T47D (cell line): ENCODE measurements at regions not wholly inside any gene's neighbourhood (a gene's known extent, or its start where the extent isn't known, plus 50 kb on each side); places are given as distances from the start of the nearest gene placed in this dataset.

Experiments
- DNase-seq, 2 experiments: peaks; one replicate each; pipeline versions ENCODE4 v3.0.0 to v3.0.0-alpha.2; 2011 to 2012; ENCODE audit warnings: low read depth in 1 of 2, low spot score in 1 of 2
- JUND ChIP-seq: IDR thresholded peaks from 2 replicates; pipeline ENCODE4 v1.6.1; 2012; ENCODE audit warnings: low read depth
- in situ Hi-C: cut with HindIII; loops from 2 replicates; pipeline ENCODE4 v1.10.0; 2016; ENCODE audit warnings: low sequenced_read_pairs, low pct_unique_long_range_greater_than_20kb

DNA sequence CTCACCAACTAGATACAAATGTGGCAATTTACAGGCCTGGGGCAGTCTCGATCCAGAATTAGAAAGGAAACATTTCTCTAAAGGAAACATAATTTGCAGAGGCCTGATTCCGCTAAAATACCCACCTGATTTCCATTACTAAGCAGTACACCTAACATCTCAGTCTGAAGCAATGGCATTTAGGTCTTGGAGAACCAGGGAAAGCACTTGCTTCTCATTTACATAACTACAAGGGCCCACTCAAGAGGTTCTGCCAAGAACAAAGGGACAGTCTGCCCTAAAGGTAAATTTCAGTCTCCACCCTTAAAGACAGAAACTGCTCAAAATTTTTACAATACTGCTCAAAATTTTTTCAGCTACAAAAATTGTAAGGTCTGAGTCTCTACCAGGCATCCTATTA, 123.7 kb upstream of the GJB5 start:
- TF ChIP-seq JUND = no peak
- no peak for DNase-seq
- in situ Hi-C loops = no loop called here

DNA sequence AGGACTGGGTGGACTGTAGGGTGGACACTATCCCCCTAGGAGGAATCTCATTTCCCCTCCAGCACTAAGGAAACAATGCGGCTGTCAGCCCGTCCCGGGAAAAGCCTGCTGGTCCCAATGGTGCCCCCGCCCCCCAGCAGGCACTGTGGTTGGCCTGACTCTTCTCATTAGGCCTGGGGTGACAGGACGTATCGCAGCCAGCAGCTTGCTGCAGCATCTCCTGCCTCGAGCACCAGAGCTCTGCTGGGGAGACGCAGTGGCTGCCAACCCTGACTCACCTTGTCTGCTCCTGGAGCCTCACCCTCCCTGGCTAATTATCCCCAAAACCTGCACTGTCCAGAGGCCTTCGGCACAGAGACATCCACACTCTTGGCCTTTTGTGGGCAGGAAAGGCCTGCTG, 115.1 kb upstream of the GJB5 start:
- no peak for DNase-seq
- TF ChIP-seq JUND = no peak
- in situ Hi-C loops = no loop called here

DNA sequence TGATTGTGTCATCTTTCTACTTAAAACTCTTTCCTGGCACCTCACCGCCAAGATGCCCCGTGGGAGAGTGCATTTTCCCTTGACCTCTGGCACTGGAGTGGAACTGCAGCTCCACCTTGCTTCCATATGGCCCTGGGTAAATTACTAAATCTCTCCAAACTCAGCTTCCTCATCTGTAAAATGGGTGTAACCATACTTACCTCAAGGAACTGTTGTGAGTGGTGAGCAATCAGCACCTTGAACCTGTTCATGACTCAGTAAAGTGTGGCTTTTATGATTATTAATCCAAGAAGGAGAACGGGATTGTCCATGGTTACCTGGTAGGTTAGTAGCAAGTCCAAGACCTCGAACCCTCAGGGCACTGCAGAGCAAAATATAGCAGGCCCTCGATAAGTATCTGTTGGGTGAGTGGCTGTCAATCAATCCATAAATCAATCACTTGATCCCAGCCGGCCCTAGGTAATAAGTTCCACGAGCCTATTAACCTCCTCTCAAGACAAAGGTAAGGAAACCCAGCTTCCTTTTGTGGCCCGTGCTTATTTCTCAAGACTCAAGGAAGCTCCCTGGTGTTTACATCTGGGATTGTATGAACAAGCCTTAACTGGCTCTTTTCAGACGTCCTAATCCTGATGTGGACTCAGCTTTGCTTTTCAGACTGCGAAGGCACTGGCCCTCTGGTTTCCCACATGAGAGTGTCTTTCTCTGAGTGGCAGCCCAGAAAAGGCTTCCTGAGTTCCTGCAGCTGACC, 114.0 kb upstream of the GJB5 start:
- DNase-seq = no peak
- in situ Hi-C loops = no loop called here
- TF ChIP-seq JUND = no peak

DNA sequence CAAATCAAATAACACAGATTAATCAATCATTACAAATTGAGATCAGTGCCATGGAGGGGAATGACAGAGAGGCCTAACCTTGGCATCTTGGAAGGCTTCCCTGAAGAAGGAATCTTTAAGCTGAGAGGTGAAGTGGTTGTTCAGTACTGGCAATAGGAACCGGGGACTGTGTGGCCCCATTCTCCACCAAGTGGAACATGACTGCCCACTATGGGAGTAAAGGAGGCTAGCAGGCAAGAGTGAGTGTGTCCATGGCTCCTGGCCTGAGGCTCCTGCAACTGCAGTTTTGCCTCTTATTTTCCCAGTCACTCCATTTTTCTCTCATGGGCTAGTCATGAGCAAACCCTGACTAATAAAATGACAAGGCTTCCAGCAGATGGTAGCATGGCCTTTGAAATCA, 112.2 kb upstream of the GJB5 start:
- in situ Hi-C loops = no loop called here
- DNase-seq = no peak
- TF ChIP-seq JUND = no peak

DNA sequence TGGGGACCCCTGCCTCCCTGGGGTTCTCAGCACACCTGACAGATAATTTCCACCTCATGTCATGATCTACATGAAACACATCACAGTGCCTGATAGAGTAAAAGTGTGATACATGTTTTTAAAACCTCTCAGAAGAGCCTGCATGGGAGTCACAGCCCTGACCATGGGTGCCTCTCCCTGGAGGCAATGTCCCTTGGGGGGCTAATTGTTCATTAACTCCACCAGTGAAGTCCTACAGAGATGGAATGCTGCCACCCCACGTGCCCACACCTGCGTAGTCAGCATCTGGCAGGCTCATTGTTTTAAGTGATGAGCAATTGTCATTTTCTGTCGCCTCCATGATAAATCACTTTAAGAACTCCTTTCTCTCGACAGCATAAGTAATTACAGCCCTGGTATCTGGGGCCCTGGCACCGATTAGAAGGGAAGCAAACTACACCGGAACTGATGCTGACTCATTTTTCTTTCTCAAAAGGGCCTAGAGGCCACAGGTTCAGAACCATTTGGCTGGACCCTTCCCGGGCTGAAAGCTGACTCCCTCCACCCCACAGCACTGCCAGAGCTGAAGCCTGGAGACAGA, 109.6 kb upstream of the GJB5 start:
- in situ Hi-C loops = no loop called here
- no peak for TF ChIP-seq JUND
- DNase-seq = no peak

DNA sequence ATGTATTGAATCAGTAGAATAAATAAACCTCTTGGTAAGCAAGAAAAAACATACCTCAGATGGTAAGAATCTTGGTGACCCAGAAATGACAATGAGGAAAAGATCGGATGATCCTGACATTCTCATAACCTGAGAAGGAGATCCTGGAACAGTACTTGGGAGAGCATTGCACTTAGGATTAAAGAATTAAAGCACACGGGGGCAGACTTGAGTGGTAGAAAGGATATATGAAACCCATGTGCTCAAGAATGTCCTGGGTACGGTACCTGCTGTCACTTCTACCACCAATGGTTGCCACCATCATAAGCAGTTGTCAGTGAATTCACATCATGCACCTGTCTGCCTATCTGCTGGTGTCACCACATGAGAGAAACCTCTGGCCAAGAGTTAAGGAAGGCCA, 108.9 kb upstream of the GJB5 start:
- no peak for DNase-seq
- in situ Hi-C loops = no loop called here

DNA sequence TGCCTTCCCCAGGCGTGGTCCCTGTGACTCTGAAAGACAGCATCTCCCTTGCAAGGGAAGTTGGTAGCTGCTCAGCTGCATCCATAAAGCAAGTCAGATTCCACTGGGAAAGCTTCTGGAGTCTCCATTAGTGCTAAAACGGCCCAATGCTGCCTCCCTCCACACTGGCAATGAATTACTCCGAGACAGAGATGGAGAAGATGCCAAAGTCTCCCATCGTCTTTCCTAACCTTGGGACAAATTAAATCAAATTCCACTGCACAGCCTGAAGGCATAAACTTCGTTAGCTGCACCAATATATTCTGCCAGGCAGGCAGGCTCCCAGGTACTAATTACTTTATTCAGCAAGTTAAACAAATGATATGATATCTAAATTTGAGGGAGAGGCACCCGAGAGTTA, 106.3 kb upstream of the GJB5 start:
- no peak for DNase-seq
- in situ Hi-C loops = no loop called here
- no peak for TF ChIP-seq JUND

More for the DNA sequence above, 108.9 kb upstream of the GJB5 start:
- TF ChIP-seq JUND = no peak

DNA sequence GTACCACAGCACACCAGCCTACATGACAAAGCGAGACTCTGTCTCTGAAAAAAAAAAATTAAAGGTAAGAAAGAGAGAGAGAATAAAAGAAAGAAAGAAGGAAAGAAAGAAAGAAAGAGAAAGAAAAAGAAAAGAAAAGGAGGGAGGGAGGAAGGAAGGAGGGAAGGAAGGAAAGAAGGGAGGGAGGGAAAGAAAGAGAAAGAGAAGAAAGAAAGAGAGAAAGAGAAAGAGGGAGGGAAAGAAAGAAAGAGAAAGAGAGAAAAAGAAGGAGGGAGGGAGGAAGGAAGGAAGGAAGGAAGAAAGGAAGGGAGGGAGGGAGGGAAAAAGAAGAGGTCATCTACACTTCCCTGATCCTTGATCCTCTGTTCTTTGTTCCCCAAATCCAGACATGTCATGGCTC, 104.8 kb upstream of the GJB5 start:
- TF ChIP-seq JUND = no peak
- DNase-seq = no peak
- in situ Hi-C loops = no loop called here

DNA sequence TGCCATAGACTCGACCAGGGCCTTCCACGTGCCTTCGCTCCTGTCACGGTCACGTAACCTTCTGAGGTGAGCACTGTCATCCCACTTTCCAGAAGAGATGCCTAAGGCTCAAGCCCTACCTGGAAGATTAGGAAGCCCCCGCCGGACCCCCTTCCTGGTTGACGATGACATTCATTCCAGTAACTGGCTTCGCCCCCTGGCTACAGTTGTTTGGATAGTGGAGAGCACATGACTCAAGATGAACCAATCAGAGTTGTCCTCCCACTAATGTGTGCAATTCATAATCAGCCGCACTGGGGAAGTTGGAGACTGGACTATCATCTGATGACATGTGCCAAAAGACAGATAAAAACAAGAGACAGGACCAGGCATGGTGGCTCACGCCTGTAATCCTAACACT, 104.0 kb upstream of the GJB5 start:
- no peak for DNase-seq
- in situ Hi-C loops = no loop called here
- TF ChIP-seq JUND = no peak

DNA sequence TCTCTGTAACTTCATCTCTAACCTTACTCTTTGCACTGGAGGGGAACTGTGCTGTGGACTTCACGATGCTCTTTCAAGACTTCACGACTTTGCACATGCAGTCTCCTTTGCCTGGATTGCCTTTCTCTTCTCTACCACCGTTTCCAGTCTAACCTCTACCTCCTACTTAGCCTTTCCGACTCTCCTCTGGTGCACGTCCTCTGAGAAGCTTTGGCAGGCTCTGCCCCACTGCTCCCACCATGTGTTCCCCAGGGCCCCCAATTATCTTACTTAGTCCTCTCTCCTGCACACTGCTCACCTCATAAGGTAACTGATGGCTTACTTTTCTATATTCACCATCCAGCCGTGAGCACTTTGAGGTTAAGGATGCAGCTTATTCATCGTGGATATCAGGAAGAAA, 101.7 kb upstream of the GJB5 start:
- DNase-seq = no peak
- TF ChIP-seq JUND = no peak
- in situ Hi-C loops = no loop called here

DNA sequence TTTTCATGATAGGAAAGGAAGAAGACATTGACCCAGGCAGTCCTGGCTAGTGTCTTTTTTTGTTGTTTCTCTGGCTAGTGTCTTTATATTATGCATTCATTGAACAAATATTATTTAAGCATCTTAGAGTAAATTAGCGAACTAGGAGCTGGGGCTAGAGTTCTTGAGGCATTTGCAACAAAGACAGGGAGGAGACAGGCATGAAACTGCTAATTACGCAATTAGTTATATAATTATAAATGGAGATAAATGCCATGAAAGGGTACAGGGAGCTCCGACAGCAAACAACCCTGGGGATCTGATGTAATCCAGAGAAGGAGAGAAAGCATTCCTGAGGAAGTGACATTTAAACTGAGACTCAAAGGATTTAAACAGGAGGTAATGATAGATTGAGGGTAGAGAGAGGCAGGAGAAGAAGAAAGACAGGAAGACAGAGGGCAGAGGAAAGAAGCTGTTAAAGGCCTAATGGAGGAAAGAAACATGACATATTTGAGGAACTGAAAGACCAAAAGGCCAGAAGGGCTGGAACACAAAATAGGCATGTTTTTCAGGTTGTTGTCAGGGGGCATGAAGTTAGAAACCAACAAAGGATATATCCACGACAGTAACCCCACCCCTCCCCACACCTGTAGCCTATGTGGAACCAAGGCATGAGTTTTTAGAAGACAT, 99.5 kb upstream of the GJB5 start:
- TF ChIP-seq JUND = no peak
- in situ Hi-C loops = no loop called here
- no peak for DNase-seq

DNA sequence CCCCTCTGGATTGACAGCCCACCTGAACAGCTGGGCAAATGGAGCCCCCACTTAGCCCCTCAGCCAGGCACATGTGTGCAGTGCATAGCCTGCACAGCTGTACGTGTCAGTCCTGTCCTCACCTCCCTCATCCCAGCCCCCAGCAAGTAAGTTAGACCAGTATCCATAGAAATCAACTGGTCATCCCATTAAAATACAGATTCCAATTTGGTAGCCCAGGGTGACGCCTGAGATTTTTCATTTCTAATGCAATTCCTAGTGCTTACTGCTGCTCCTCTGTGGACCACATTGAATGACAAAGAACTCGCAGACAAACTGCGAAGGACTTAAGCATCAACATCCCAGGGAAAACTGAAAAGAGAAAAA, 99.0 kb upstream of the GJB5 start:
- in situ Hi-C loops = no loop called here
- no peak for TF ChIP-seq JUND
- no peak for DNase-seq

DNA sequence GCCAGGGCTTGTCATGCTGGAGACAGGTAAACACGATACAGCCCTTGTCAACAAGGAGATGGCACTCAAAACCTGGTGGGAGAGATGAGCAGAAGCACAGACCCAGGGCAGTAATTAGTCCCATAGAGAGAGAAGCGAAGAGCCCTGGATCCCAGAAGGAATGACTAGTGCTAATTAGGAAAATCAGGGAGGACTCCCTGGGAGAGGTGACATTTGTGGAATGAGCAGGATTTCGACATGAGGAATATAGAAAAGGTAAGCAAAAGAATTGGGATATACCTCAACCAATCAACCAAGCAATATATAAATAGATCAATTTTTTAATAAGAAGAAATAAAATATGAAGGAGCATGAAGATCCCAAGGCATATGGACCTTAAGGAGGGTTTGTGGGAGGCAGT, 98.5 kb upstream of the GJB5 start:
- no peak for DNase-seq
- in situ Hi-C loops = no loop called here
- TF ChIP-seq JUND = no peak
